ENCODE measurements at regions not wholly inside any gene's neighbourhood (a gene's known extent, or its start where the extent isn't known, plus 50 kb on each side); places are given as distances from the start of the nearest gene placed in this dataset.

DNA sequence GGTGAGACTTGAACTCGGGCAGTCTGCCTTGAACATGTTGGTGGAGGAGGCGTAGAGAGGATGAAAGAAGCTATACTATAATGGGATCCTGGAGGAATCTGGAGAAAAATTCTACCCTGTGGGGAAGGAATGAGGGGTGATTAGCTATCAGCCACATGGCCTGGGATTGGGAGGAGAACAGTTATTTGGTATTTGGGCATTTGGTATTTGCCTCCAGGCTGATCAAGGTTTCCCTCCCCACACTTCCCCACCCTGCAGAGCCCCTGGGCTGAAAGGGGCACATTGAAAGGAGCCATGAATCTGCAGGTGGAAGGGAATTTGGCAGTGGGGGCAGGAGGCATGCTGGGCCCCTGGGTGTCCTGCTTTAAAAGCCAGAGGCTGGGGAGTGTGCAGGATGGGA is 235.3 kb downstream of the INHBA start:
- no peak overlapping the region for H3K4me3 Mint-ChIP-seq
- no peak overlapping the region for H3K4me2 ChIP-seq
- H3K36me3 Mint-ChIP-seq (ENCODE audit: low read depth) = no peaks in the 10 kb centered on the region
- H3K9me2 ChIP-seq (ENCODE audit: insufficient read depth) = no peaks in the 10 kb centered on the region; the same call in 1 of the 2 replicates
- no peaks in the 10 kb centered on the region; the same call in 1 of the 2 replicates for H4K20me1 ChIP-seq (replicated peaks; ENCODE audit: insufficient read depth)
- H3K79me2 ChIP-seq (replicated peaks; ENCODE audit: insufficient read depth) = no peaks in the 10 kb centered on the region
- H3K4me1 Mint-ChIP-seq = peaks cover 9% of the 10 kb centered on the region; the same call in 2 of the 3 replicates
- H2AFZ ChIP-seq = no peak overlapping the region
- no peaks in the 10 kb centered on the region for H3F3A ChIP-seq (replicated peaks; ENCODE audit: low read depth)
- no peak overlapping the region for H3K27ac ChIP-seq (ENCODE audit: low read depth)
- no peak overlapping the region for H3K27ac Mint-ChIP-seq
- H3K27me3 Mint-ChIP-seq (ENCODE audit: insufficient read depth, low read depth, poor library complexity) = peaks cover 1% of the 10 kb centered on the region
- ATAC-seq (no peak), DNase-seq (ENCODE audit: low spot score) (peak; percentile 17)
- no peaks in the 10 kb centered on the region for H3K36me3 ChIP-seq (ENCODE audit: insufficient read depth)
- H3K9me3 Mint-ChIP-seq = no peaks in the 10 kb centered on the region
- no peaks in the 10 kb centered on the region for H3K4me1 ChIP-seq (ENCODE audit: insufficient read depth)
- no peaks in the 10 kb centered on the region for H3K27me3 ChIP-seq (ENCODE audit: insufficient read depth)
- TF ChIP-seq, protein P1, sequence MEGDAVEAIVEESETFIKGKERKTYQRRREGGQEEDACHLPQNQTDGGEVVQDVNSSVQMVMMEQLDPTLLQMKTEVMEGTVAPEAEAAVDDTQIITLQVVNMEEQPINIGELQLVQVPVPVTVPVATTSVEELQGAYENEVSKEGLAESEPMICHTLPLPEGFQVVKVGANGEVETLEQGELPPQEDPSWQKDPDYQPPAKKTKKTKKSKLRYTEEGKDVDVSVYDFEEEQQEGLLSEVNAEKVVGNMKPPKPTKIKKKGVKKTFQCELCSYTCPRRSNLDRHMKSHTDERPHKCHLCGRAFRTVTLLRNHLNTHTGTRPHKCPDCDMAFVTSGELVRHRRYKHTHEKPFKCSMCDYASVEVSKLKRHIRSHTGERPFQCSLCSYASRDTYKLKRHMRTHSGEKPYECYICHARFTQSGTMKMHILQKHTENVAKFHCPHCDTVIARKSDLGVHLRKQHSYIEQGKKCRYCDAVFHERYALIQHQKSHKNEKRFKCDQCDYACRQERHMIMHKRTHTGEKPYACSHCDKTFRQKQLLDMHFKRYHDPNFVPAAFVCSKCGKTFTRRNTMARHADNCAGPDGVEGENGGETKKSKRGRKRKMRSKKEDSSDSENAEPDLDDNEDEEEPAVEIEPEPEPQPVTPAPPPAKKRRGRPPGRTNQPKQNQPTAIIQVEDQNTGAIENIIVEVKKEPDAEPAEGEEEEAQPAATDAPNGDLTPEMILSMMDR (conservative IDR thresholded peaks at IDR 0.05; ENCODE audit: low read depth in 2 of 2) = no peak
- no peak overlapping the region for H3K4me3 ChIP-seq

DNA sequence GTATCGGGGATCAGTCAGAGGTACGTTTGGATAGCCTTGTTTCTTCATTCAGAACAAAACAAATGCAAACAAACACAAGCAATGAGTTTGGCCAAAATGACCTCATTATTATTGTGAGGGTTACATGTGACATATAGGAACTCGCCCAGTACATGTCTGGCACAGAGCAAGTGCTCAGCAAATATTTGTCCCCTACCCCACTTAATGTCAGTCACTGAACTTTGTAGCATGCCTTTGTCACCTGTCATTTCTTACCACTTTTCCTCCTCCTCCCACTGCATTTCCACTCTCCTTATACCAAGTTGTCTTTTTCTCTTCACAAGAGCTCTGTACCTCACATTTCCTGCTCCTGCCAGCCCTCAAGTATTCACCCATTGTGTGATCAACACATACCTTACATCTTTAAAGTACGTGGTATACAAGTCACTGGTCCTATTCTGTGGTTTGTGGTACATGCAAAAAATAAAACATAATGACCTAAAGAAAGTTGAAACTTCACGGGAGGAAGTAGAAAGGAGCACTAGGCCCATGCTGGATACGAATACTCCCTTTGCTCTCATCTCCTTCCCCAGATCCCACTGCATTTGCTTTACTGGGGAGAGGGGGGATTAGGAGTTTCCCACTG is 236.0 kb downstream of the INHBA start:
- no peak for DNase-seq (ENCODE audit: low spot score)
- Mint-ChIP-seq H3K27ac (no peak overlapping the region), H3K4me1 (peaks cover 9% of the 10 kb centered on the region; the same call in 2 of the 3 replicates), H3K36me3 (ENCODE audit: low read depth) (no peaks in the 10 kb centered on the region), H3K4me3 (no peak overlapping the region), H3K27me3 (ENCODE audit: insufficient read depth, low read depth, poor library complexity) (no peaks in the 10 kb centered on the region), H3K9me3 (no peaks in the 10 kb centered on the region)
- no peak for ATAC-seq
- Histone ChIP-seq H2AFZ (no peak overlapping the region), H3K27me3 (ENCODE audit: insufficient read depth) (no peaks in the 10 kb centered on the region), H3K4me1 (ENCODE audit: insufficient read depth) (no peaks in the 10 kb centered on the region), H3K4me2 (no peak overlapping the region), H3K79me2 (replicated peaks; ENCODE audit: insufficient read depth) (no peaks in the 10 kb centered on the region), H3K36me3 (ENCODE audit: insufficient read depth) (no peaks in the 10 kb centered on the region), H3K4me3 (no peak overlapping the region), H3K27ac (ENCODE audit: low read depth) (no peak overlapping the region), H4K20me1 (replicated peaks; ENCODE audit: insufficient read depth) (no peaks in the 10 kb centered on the region; the same call in 1 of the 2 replicates), H3K9me2 (ENCODE audit: insufficient read depth) (peaks cover under 1% of the 10 kb centered on the region; the same call in 1 of the 2 replicates), H3F3A (replicated peaks; ENCODE audit: low read depth) (no peaks in the 10 kb centered on the region)
- no peak for TF ChIP-seq ZNF331 (CRISPR knock-in tag; IDR thresholded peaks at IDR 0.05; ENCODE audit: low read depth)
- TF ChIP-seq JUNB (IDR thresholded peaks at IDR 0.05; ENCODE audit: unreplicated experiment) = no peak
- TF ChIP-seq, protein P2, sequence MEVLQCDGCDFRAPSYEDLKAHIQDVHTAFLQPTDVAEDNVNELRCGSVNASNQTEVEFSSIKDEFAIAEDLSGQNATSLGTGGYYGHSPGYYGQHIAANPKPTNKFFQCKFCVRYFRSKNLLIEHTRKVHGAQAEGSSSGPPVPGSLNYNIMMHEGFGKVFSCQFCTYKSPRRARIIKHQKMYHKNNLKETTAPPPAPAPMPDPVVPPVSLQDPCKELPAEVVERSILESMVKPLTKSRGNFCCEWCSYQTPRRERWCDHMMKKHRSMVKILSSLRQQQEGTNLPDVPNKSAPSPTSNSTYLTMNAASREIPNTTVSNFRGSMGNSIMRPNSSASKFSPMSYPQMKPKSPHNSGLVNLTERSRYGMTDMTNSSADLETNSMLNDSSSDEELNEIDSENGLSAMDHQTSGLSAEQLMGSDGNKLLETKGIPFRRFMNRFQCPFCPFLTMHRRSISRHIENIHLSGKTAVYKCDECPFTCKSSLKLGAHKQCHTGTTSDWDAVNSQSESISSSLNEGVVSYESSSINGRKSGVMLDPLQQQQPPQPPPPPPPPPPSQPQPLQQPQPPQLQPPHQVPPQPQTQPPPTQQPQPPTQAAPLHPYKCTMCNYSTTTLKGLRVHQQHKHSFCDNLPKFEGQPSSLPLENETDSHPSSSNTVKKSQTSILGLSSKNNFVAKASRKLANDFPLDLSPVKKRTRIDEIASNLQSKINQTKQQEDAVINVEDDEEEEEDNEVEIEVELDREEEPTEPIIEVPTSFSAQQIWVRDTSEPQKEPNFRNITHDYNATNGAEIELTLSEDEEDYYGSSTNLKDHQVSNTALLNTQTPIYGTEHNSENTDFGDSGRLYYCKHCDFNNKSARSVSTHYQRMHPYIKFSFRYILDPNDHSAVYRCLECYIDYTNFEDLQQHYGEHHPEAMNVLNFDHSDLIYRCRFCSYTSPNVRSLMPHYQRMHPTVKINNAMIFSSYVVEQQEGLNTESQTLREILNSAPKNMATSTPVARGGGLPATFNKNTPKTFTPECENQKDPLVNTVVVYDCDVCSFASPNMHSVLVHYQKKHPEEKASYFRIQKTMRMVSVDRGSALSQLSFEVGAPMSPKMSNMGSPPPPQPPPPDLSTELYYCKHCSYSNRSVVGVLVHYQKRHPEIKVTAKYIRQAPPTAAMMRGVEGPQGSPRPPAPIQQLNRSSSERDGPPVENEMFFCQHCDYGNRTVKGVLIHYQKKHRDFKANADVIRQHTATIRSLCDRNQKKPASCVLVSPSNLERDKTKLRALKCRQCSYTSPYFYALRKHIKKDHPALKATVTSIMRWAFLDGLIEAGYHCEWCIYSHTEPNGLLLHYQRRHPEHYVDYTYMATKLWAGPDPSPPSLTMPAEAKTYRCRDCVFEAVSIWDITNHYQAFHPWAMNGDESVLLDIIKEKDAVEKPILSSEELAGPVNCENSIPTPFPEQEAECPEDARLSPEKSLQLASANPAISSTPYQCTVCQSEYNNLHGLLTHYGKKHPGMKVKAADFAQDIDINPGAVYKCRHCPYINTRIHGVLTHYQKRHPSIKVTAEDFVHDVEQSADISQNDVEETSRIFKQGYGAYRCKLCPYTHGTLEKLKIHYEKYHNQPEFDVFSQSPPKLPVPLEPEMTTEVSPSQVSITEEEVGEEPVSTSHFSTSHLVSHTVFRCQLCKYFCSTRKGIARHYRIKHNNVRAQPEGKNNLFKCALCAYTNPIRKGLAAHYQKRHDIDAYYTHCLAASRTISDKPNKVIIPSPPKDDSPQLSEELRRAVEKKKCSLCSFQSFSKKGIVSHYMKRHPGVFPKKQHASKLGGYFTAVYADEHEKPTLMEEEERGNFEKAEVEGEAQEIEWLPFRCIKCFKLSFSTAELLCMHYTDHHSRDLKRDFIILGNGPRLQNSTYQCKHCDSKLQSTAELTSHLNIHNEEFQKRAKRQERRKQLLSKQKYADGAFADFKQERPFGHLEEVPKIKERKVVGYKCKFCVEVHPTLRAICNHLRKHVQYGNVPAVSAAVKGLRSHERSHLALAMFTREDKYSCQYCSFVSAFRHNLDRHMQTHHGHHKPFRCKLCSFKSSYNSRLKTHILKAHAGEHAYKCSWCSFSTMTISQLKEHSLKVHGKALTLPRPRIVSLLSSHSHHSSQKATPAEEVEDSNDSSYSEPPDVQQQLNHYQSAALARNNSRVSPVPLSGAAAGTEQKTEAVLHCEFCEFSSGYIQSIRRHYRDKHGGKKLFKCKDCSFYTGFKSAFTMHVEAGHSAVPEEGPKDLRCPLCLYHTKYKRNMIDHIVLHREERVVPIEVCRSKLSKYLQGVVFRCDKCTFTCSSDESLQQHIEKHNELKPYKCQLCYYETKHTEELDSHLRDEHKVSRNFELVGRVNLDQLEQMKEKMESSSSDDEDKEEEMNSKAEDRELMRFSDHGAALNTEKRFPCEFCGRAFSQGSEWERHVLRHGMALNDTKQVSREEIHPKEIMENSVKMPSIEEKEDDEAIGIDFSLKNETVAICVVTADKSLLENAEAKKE (CRISPR knock-in tag; IDR thresholded peaks at IDR 0.05) = no peak
- TF ChIP-seq CREB1 (CRISPR knock-in tag; IDR thresholded peaks at IDR 0.05; ENCODE audit: low read depth) = no peak
- TF ChIP-seq STAT1 (IDR thresholded peaks at IDR 0.05; ENCODE audit: unreplicated experiment) = no peak
- TF ChIP-seq, protein P3, sequence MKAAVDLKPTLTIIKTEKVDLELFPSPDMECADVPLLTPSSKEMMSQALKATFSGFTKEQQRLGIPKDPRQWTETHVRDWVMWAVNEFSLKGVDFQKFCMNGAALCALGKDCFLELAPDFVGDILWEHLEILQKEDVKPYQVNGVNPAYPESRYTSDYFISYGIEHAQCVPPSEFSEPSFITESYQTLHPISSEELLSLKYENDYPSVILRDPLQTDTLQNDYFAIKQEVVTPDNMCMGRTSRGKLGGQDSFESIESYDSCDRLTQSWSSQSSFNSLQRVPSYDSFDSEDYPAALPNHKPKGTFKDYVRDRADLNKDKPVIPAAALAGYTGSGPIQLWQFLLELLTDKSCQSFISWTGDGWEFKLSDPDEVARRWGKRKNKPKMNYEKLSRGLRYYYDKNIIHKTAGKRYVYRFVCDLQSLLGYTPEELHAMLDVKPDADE (IDR thresholded peaks at IDR 0.05) = no peak
- TF ChIP-seq, protein P4, sequence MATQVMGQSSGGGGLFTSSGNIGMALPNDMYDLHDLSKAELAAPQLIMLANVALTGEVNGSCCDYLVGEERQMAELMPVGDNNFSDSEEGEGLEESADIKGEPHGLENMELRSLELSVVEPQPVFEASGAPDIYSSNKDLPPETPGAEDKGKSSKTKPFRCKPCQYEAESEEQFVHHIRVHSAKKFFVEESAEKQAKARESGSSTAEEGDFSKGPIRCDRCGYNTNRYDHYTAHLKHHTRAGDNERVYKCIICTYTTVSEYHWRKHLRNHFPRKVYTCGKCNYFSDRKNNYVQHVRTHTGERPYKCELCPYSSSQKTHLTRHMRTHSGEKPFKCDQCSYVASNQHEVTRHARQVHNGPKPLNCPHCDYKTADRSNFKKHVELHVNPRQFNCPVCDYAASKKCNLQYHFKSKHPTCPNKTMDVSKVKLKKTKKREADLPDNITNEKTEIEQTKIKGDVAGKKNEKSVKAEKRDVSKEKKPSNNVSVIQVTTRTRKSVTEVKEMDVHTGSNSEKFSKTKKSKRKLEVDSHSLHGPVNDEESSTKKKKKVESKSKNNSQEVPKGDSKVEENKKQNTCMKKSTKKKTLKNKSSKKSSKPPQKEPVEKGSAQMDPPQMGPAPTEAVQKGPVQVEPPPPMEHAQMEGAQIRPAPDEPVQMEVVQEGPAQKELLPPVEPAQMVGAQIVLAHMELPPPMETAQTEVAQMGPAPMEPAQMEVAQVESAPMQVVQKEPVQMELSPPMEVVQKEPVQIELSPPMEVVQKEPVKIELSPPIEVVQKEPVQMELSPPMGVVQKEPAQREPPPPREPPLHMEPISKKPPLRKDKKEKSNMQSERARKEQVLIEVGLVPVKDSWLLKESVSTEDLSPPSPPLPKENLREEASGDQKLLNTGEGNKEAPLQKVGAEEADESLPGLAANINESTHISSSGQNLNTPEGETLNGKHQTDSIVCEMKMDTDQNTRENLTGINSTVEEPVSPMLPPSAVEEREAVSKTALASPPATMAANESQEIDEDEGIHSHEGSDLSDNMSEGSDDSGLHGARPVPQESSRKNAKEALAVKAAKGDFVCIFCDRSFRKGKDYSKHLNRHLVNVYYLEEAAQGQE (IDR thresholded peaks at IDR 0.05; ENCODE audit: unreplicated experiment) = no peak
- TF ChIP-seq POLR2AphosphoS5 (IDR thresholded peaks at IDR 0.05; ENCODE audit: low read depth) = no peak

Data from GM23338 (cell line).